Gastroesophageal sphincter (tissue), 4 donors: ENCODE measurements at regions not wholly inside any gene's neighbourhood (a gene's known extent, or its start where the extent isn't known, plus 50 kb on each side); places are given as distances from the start of the nearest gene placed in this dataset.
"Not testable (repeated sequence)": the region's sequence is repeated elsewhere in the genome, so short reads cannot be mapped to it uniquely, and the experiment has no call there.

Experiments
- ATAC-seq: fragments of 150-250 bp; one replicate; pipeline ENCODE4 v1.9.1; 2016; ENCODE audit warnings: mild to moderate bottlenecking, moderate library complexity
- H3K27ac ChIP-seq, 4 donors: fragments of 200-600 bp; sonication (generic) in 3 of 4; 1 replicate in 3 of 4; 2 replicates in 1 of 4; pipeline ENCODE4 v1.5.1; 2016 to 2019
- H3K27me3 ChIP-seq: fragments of 200-600 bp; sonication (generic); one replicate; pipeline ENCODE4 v1.5.1; 2019
- H3K36me3 ChIP-seq, 2 donors: fragments of 200-600 bp; sonication (generic); one replicate each; pipeline ENCODE4 v1.5.1; 2019; ENCODE audit warnings: control low read depth in 1 of 2
- H3K4me1 ChIP-seq, 3 donors: fragments of 200-600 bp; sonication (generic); 1 replicate in 2 of 3; 2 replicates in 1 of 3; pipeline ENCODE4 v1.5.1; 2016 to 2019; ENCODE audit warnings: control low read depth in 2 of 3
- H3K4me3 ChIP-seq, 2 donors: fragments of 200-600 bp; sonication (generic); one replicate each; pipeline ENCODE4 v1.5.1; 2019; ENCODE audit warnings: mild to moderate bottlenecking in 1 of 2, moderate library complexity in 1 of 2
- H3K9me3 ChIP-seq, 3 donors: fragments of 200-600 bp; sonication (generic); one replicate each; pipeline ENCODE4 v1.5.1; 2017 to 2019; ENCODE audit warnings: control low read depth in 2 of 3
- EP300 ChIP-seq: sonication (generic); formaldehyde crosslinking; IDR thresholded peaks from one replicate; pipeline ENCODE4 v1.6.1; 2017; ENCODE audit warnings: antibody characterized with exemption, mild to moderate bottlenecking
- POLR2A ChIP-seq, 2 donors: fragments of 450-650 bp; IDR thresholded peaks; one replicate each; pipeline ENCODE4 v1.6.1; 2017; ENCODE audit warnings: antibody characterized with exemption in 2 of 2, mild to moderate bottlenecking in 2 of 2, moderate library complexity in 1 of 2
- POLR2AphosphoS5 ChIP-seq: sonication (generic); formaldehyde crosslinking; IDR thresholded peaks from one replicate; pipeline ENCODE4 v1.6.1; 2017; ENCODE audit warnings: antibody characterized with exemption
- WGBS, 2 donors: methylation state at CpG; one replicate each; pipeline ENCODE4 v1.1.5; 2018; ENCODE audit warnings: low coverage in 1 of 2; 5-methylcytosine and 5-hydroxymethylcytosine counted together
- TF ChIP-seq, protein P1 (sequence below), 4 experiments: fragments of 200-600 bp in 2 of 4; fragments of 450-650 bp in 2 of 4; sonication (generic) in 1 of 4; IDR thresholded peaks; one replicate each; pipeline ENCODE4 v1.5.1; 2017 to 2019; ENCODE audit warnings: antibody characterized with exemption in 4 of 4, mild to moderate bottlenecking in 2 of 4, moderate library complexity in 2 of 4

- Histone ChIP-seq H3K36me3 (no peaks in the 10 kb centered on the region), H3K4me1 (no peaks in the 10 kb centered on the region), H3K27ac (no peak overlapping the region), H3K4me3 (no peak overlapping the region), H3K27me3 (no peaks in the 10 kb centered on the region), H3K9me3 (no peaks in the 10 kb centered on the region)
- ATAC-seq = no peak
- TF ChIP-seq POLR2A (IDR thresholded peaks at IDR 0.05) (no peak), POLR2AphosphoS5 (no peak), EP300 (no peak)
- TF ChIP-seq, protein P1, sequence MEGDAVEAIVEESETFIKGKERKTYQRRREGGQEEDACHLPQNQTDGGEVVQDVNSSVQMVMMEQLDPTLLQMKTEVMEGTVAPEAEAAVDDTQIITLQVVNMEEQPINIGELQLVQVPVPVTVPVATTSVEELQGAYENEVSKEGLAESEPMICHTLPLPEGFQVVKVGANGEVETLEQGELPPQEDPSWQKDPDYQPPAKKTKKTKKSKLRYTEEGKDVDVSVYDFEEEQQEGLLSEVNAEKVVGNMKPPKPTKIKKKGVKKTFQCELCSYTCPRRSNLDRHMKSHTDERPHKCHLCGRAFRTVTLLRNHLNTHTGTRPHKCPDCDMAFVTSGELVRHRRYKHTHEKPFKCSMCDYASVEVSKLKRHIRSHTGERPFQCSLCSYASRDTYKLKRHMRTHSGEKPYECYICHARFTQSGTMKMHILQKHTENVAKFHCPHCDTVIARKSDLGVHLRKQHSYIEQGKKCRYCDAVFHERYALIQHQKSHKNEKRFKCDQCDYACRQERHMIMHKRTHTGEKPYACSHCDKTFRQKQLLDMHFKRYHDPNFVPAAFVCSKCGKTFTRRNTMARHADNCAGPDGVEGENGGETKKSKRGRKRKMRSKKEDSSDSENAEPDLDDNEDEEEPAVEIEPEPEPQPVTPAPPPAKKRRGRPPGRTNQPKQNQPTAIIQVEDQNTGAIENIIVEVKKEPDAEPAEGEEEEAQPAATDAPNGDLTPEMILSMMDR (IDR thresholded peaks at IDR 0.05) = no peak
- 82 to 89% methylated on average over 4 of the region's 4 CpGs for WGBS, 2 donors
Observed at GRCh38 chr5:164518741-164519080, 1013.3 kb downstream of the MAT2B start.

DNA sequence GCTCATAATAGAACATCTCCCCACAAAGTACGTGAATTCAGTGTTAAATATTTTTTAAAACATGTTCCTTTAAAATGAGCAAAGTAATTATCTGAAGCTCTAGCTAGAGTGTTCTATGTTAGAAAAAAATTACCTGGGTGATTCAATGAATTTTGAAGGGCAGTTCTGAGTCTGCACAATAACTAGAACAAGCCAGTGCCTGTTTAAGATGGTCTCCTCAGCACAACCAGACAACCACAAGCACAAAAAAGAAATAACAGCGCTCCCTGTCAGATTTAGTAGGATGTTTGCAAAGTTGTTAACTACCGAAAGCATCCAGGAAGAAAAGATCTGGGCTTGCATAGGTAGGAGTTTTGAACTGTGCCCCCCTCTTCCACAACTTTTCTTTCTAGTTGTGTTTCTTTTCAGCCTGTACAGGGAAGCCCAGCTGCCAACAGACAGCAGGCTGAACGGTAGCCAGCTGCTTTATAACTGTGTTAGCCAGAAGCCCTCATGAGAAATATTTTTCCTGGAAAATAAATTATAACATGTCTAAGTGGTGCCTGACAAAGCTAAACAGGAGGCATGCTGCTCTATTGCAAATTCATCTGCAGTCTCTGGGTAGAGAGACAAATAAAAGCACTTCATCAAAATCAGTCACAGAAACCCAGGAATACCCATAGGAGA is 1026.9 kb downstream of the MAT2B start:
- TF ChIP-seq EP300 (no peak), POLR2A (IDR thresholded peaks at IDR 0.05) (no peak), POLR2AphosphoS5 (no peak)
- TF ChIP-seq, protein P1 (IDR thresholded peaks at IDR 0.05) = no peak
- Histone ChIP-seq H3K4me3 (no peak overlapping the region), H3K36me3 (no peaks in the 10 kb centered on the region), H3K27me3 (no peaks in the 10 kb centered on the region), H3K4me1 (peaks cover 0 to 13% (median 7%) of the 10 kb centered on the region in 3 donors), H3K9me3 (no peaks in the 10 kb centered on the region), H3K27ac (no peak overlapping the region)
- 24 to 25% methylated on average over 4 of the region's 4 CpGs for WGBS, 2 donors
- ATAC-seq = no peak

DNA sequence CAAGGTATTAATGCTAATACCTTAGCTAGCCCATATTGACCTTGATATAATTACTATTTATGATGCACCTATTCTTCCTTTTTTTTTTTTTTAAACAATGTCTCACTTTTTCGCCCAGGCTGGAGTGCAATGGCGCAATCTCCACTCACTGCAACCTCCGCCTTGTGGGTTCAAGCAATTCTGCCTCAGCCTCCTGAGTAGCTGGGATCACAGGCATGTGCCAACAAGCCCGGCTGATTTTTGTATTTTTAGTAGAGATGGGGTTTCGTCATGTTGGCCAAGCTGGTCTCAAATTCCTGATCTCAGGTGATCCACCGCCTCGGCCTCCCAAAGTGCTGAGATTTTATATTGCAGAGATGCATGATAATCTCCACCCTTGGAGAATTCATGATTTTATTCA is 1028.0 kb downstream of the MAT2B start:
- WGBS, 2 donors = 94 to 100% methylated on average over 1 to 7 of the region's 7 CpGs
- not testable (repeated sequence) for H3K36me3 ChIP-seq

GRCh38 chr5:164540174-164540573 is 1034.8 kb downstream of the MAT2B start:
- no peak for ATAC-seq
- Histone ChIP-seq H3K9me3 (no peaks in the 10 kb centered on the region), H3K27me3 (no peaks in the 10 kb centered on the region), H3K27ac (no peak overlapping the region), H3K36me3 (no peaks in the 10 kb centered on the region), H3K4me3 (no peak overlapping the region), H3K4me1 (no peaks in the 10 kb centered on the region)
- WGBS, 2 donors = 67 to 71% methylated on average over 2 of the region's 2 CpGs
- TF ChIP-seq POLR2AphosphoS5 = no peak
- TF ChIP-seq EP300 = no peak
- no peak for TF ChIP-seq POLR2A (IDR thresholded peaks at IDR 0.05)
- TF ChIP-seq, protein P1 (IDR thresholded peaks at IDR 0.05) = no peak

More for the DNA sequence above, 1028.0 kb downstream of the MAT2B start:
- H3K27ac ChIP-seq, H3K4me3 ChIP-seq, H3K9me3 ChIP-seq, H3K27me3 ChIP-seq, ATAC-seq: not testable (repeated sequence)
- H3K4me1 ChIP-seq = peaks cover 0 to 13% (median 7%) of the 10 kb centered on the region in 3 donors

GRCh38 chr5:164545507-164545906 is 1040.1 kb downstream of the MAT2B start:
- WGBS, 2 donors = 85 to 90% methylated on average over 4 to 6 of the region's 6 CpGs
- TF ChIP-seq EP300 (no peak), POLR2A (IDR thresholded peaks at IDR 0.05) (no peak), POLR2AphosphoS5 (no peak)
- TF ChIP-seq, protein P1 (IDR thresholded peaks at IDR 0.05) = no peak

More at GRCh38 chr5:164545507-164545906, 1040.1 kb downstream of the MAT2B start:
- Histone ChIP-seq H3K4me3 (no peak overlapping the region), H3K27me3 (no peaks in the 10 kb centered on the region), H3K27ac (no peak overlapping the region), H3K36me3 (no peaks in the 10 kb centered on the region), H3K4me1 (no peaks in the 10 kb centered on the region), H3K9me3 (no peaks in the 10 kb centered on the region)
- no peak for ATAC-seq
